PC-3 (cell line): ENCODE measurements at regions not wholly inside any gene's neighbourhood (a gene's known extent, or its start where the extent isn't known, plus 50 kb on each side); places are given as distances from the start of the nearest gene placed in this dataset.

Experiments used
- CTCF ChIP-seq: fragments of 300-600 bp; sonication (generic); conservative IDR thresholded peaks from 2 replicates; pipeline ENCODE4 v1.5.1; 2017; ENCODE audit warnings: antibody characterized with exemption, low read depth, mild to moderate bottlenecking, low read length
- EZH2phosphoT487 ChIP-seq: fragments of 300-600 bp; sonication (generic); IDR thresholded peaks from 2 replicates; pipeline ENCODE4 v1.6.1; 2018; ENCODE audit warnings: mild to moderate bottlenecking, antibody characterized with exemption, low read length, borderline replicate concordance

DNA sequence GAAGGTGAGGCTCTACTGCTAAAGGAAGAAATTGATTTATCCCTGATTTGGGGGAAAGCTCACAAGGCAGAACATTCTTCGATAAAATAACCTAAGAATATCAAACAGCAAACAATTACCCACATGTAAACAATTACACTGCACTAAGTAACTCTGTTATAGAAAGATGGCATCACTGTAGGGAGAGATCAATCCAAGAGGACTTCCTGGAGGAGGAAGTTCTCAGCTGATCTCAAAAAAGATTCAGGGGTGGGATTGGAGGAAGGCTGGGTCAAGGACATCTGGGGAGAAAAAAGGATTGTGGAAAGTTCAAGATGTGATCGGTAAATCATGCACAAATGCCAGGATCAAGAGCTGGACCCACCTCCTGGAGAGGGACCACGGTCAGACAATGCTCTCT lies 361.0 kb upstream of the SULF2 start:
- TF ChIP-seq CTCF (no peak), EZH2phosphoT487 (no peak)
